Pulmonary artery endothelial cell (primary cell): ENCODE measurements at regions not wholly inside any gene's neighbourhood (a gene's known extent, or its start where the extent isn't known, plus 50 kb on each side); places are given as distances from the start of the nearest gene placed in this dataset.
A peak's percentile ranks its signal among the peaks of the same experiment; 100 is the strongest.

Experiments
- DNase-seq: peaks from one replicate; pipeline ENCODE4 v3.0.0-alpha.2; 2011; ENCODE audit warnings: low read depth, low spot score

DNA sequence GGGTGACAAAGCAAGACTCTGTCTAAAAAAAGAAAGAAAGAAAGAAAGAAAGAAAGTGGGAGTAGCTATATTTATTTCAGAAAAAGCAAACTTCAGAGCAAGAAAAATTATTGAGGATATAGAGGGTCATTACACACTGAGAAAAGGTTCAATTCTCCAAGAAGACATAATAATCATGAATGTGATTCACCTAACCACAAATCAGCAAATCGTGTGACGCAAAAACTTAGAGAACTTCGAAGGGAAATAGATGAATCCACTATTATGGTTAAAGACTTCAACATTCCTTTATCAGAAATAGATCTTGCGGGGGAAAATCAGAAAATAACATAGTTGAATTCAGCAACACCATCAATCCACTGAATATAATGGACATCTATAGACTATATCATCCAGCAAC, 219.3 kb upstream of the LDB2 start:
- DNase-seq = no peak

DNA sequence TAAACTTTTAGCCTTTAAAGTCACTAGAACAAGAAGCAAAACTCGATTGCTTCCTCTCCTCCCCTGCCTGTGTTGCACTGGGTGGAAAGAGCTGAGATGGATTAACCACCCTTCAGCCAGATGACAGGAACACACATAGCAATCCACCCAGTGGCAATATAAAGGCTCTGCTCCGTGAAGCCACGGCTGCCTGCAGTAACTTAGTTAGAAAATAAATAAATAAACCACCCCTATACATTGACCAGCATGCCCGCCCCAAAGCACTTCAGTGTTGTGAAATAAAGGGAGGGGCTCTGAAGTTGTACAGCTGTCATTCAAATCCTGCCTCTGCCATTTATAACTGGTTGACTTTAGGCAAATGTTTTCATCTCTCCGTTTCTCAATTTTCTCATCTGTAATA, 217.1 kb upstream of the LDB2 start:
- no peak for DNase-seq

DNA sequence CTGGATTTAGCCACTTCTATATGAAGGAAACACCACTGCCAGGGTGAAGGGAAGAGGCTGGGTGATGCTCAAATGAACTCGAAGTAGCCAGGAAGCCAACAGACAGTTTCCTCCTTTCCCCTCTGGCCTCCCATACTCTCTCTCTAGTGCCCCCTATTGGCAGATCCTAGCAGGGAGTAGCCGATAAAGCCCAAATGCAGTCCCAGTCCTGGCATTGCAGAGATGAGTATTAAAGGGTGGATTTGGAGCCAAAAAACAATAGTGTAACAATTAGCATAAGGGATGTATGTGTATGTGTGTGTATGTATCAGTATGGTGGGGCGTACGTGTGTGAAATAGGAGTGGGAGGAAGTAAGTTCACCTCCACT, 213.8 kb upstream of the LDB2 start:
- no peak for DNase-seq

DNA sequence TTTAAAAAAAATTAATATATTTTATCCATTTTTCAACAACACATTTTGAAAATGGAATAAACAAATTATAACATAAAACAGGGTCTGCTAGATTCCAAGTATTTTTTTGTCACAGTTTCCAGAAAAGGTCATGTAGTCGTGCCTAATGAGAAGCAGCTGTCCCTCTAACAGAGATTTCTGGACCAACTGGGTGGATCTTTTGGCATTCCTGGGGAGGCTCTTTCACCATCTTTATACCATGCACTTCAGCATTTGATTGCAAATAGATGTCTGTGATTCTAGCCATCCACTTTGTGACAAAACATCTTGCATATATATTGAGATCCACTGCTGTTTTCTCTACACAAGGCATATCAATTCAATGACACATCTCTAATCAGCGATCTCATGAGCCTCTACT, 210.7 kb upstream of the LDB2 start:
- no peak for DNase-seq

DNA sequence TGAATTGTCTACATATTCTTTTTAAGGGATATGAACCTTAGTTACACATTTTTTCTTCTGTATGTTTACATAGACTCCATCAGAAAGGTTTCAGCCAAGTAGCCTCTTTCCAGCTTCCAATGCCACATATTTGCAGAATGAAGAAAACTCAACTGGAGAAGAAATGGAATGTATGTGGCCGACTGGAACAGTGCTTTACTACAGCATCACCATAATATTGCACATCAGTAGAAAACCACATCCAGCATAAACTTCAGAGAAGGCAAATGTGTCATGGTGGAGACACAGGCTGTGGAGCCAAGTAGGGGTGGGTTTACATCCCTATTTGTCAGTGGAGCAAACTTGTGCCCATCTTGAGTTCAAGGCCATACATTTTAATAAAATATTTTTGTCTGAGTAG, 204.8 kb upstream of the LDB2 start:
- DNase-seq = no peak

DNA sequence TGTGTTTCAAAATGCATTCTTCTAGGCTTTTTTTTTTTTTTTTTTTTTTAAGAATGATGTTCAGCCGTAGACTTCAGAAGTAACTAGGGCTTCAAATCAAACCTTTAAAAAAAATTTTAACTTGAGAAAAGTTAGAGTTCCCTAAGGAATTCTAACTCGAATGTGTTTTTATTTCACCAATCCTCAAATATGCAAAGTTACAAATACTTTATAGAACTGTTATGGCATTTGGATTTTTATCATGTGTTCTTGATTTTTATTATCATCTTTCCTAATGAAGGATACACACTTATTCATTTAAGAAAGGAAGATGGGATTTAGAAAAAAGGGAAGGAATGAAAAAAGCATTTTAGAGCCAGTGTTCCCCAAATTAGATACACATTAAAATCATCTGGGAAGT, 200.6 kb upstream of the LDB2 start:
- no peak for DNase-seq

DNA sequence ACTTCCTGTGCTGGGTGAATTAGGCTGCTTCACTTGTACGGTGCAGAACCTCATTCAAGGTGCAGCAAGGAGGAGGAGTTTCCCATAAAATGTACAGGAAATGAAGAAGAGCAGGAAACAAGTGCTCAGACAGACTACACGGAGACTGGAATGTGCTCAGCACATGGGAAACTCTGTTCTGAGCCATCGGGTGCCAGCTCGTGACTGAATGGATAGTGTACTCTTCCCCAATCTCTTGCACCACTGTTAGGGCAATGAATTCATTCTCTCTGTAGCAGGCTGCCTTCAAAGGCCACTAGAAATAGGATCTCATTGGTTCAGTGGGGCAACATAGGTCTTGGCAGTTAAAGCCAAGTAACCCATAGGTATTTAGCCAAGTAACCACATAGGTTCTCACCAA, 200.0 kb upstream of the LDB2 start:
- DNase-seq = no peak

DNA sequence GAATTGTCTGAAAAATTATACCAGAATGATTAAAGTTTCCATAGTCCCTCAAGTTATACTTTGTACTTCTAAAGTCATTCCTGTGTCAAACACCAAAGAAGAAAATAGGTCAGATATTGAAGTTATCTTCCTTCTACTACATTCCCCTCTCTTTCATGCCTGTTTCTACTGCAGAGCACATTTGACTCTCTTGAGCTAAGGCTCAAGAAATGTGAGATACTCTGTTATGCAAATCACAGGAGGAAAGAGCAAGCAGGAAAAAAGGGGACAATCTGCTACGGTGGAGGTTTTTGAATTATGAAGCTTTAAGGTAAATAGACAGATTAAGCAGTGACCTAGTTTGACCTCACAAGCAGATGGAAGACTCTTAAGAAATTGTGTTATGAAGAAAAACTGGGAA, 198.9 kb upstream of the LDB2 start:
- DNase-seq = no peak

DNA sequence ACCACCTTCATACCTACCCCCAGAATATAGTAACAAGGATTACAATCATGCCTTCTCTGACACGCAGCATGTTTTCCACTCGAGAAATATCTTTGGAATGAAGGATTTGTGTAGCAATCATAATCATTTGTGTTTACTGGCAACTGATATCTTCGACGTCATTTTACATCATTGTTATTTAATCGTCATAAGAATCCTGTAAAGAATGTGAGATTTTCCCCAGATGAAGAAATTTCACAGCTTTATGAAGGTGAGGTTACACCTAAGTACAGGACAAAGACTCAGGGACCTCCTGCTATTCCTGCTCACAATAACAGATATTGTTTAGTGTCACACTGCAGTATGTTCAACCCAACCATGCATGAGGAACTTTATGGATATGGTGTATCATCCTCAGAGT, 198.2 kb upstream of the LDB2 start:
- DNase-seq = no peak

DNA sequence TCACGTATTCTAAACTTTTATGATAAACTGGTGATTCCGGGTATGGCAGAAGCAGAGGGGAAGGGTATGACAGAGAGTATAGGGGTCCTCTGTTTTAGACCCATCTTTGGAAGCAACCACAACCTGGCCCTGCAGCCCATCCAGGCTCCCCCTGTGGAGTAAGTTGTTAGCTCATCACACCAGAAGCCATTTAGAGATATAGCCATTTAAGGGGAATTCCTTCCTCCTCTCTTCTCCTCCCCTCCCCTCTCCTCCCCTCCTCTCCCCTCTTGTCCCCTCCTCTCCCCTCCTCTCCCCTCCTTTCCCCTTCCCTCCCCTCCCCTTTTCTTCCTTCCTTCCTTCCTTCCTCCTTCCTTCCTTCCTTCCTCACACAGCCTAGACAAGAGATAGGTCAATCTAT, 197.3 kb upstream of the LDB2 start:
- DNase-seq = no peak

DNA sequence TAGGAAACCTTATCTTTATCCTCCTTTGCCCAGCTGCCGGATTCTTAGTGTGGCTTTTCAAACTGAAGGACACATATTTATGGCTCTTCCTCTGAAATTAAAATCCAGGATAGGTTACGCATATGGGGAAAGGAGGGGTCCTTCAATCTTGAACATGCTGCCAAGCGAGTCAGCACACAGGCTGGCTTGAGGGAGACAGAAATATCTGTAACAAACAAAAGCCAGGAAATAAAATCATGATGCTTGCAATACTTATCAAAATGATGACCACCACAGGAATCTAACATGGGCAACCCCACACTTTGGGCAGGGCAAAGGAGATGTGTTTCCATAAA, 196.4 kb upstream of the LDB2 start:
- no peak for DNase-seq

DNA sequence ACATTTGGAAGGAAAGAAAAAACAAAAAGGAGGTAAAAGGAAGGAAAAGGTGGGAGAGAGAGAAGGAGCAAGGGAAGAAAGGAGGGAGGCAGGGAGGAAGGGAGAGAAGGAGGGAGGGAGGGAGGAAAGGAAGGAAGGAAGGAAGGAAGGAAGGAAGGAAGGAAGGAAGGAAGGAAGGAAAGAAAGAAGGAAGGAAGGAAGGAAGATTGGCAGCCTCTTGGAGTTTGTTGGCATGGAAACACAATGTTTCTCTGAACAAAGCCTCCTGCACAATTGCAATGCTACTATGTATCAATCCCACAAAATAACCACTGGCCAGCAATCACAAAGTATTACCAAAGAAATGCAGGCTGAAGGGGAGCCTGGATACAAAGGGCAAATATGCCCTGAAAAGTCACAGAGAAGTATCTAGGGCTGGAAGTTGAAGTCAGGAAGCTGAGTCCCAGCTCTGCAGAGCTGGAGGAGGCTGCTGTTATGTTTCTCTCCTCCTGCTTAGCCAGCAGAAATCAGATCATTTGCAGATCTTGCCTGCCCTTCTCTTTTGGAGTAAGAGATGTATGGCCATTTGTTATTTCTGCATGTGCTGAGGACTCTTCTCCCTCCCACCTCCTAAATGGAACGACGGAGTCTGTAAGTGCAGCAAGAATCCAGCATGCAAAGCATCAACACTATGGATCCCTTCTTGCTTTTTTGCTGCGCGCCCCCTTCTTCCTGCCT, 195.9 kb upstream of the LDB2 start:
- no peak for DNase-seq

DNA sequence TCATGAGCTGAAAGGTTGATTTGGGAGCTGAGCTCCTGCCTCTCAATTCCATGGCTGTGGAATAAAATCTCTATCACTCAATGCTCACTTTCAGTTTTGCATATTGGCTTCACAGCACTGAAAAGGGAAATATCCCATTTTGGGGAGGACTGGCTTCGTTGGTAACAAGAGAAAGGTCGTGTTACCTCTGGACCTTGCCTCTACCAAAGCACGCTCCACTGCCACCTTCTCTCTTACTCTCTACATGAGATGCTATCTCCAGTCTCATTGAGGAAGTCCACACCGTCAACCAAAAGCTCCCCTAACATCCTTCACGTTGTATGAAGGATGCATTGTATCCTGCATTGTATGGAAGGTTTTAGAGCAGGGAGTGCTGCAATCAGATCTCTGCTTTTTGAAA, 195.0 kb upstream of the LDB2 start:
- DNase-seq = no peak

DNA sequence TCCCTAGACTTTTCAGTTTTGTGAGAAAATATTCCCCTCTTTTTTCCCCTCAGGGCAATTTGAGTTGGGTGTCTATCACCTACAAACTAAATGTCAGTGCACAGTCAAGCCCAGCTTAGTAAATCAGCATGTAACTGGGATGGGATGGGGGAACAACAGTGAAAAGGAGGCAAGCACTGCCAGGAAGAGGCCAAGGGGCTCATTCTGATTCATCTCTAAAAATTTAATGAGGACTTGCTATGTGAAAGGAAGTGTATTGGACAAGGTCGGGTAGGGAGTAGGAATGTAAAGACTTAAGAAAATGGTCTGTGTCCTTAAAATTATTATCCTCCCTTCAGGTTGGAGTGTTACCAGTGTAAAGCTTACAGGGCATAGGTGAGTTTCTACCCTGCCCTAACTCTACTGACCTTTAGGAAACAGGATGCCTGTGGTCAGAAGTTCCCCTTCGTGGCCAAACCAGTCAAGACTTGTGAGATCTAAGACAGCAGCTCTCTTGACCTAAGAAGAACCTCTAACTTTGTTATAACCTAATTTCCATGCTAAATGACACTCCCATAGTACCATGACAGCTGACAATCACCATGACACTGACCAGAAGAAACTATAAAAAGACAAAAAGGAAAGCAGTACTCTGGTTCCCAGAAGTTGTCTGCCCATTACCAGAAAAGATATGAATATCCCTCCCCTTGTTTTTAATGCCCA, 194.4 kb upstream of the LDB2 start:
- no peak for DNase-seq

DNA sequence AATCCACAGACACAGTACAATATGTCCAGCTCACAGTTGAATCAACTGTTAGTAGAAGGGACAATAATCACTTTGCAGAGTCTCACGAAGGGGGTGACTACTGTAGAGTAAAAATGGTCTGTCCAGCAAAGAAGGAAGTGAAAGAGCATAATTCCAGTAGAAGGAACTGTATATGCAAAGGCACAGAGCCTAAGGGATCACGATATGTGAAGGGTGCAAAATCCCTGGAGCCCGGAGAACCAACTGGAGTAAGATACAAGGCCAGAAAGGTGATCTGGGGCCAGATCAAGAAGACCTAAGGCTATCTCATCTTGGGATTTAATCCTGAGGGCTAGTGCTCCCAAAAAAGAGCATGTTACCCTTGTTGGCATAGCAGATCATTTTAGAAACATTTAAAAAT, 192.7 kb upstream of the LDB2 start:
- DNase-seq = no peak

DNA sequence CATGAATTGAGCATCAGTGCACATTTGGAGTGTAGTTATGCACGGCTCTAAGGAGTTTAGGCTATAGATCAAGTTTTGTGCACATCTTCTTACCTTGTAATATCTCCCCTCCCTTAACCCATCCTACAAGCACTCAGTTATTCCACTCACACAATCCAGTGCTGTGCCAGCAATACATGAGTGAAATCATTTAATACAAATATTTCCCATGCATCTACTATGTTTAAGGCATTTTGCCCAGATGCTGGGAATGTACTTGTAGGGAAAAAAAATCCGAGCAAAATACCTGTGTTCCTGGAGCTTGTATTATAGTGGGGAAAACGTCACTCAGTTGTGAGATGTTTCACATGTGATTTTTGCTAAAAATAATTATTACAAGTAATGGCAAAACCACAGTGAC, 191.6 kb upstream of the LDB2 start:
- DNase-seq = no peak

DNA sequence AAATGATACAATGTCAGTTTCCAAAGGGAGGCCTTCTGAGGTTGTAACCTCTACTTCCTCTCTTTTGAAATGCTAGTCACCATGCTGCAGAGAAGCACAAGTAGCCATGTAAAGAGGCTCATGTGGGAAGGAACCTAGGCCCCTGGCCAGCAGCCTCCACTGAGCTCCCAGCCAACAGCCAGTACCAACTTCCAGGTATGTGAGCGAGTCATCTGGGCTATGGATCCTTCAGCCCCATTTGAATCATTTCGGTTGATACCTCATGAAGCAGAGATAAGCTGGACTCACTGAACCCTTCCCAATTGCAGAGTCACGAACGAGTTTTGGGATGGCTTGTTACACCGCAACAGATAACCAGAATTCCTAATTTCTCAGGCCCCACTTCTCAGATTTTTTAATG, 187.0 kb upstream of the LDB2 start:
- DNase-seq = no peak

DNA sequence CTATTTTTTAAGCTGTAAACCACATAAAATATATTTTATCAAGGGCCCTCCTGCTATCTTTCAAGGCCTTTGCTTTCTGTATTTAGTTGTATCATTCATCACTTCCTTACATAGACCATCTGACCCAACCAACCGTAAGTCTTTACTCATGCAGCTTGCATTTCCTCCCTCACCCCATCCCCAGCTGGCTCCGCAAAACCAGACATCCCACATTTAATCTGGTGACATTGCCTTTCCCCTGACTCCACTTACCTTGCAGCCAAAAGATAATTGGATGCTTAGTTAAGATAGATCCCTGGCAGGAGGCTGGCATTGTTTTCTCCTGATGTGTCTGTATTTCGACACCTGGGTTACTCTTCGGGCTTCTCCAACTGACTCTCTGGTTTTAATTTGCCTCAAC, 183.7 kb upstream of the LDB2 start:
- no peak for DNase-seq

DNA sequence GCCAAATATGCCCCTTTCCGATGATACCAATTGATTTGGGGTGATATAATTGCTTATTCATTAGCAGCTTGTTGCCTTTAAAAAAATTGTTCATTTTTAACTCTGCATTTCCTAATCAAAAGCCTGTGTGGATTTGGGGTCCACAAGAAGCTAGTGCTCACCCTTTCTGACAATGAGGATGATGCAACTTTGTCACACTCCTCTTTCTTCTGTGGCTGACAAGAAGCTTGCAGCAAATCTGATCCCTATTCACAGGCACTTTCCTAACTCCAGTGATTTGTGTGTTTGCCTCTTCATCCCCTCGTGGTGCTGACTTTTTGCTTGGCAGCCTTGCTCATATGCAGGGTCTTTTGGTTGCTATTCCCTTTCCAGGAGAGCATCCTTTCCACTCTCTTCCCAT, 182.7 kb upstream of the LDB2 start:
- DNase-seq = no peak

DNA sequence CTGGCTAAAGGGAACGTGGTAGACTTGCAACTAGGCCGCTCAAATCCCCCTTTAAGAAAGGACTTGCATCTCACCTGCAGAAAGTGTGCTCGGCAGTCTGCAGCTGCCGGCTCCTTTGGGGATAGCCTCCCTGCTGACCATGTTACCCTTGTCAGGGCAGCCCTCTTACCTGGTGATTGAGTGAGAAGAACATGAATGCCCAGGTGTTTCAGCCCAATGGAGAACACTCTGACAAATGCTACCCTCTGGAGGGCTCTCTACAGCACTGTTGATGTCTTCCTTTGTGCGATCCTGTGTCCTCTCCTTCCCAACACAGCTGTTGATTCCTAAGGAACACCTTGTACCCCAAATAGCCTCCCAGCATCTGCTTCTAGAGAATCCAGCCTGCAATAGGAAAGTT, 178.7 kb upstream of the LDB2 start:
- DNase-seq = no peak

DNA sequence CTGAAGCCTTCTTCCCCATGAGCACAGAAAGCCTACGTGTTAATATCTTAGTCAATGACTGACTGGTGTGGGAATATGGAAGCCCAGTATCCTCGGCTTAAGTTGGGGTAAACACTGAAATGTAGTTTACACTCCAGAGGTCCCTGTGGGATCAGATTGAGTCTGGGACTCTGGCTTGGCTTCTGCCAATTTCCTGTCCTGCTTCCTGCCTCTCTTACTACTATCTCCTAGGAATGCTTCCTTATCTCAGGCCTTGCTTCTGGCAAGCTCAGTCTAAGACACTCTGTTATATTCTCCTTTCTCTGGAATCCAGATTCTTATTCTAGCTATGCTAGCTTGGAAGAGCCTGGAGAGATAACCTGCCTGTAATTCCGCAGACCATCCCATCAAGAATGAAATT, 174.0 kb upstream of the LDB2 start:
- no peak for DNase-seq

DNA sequence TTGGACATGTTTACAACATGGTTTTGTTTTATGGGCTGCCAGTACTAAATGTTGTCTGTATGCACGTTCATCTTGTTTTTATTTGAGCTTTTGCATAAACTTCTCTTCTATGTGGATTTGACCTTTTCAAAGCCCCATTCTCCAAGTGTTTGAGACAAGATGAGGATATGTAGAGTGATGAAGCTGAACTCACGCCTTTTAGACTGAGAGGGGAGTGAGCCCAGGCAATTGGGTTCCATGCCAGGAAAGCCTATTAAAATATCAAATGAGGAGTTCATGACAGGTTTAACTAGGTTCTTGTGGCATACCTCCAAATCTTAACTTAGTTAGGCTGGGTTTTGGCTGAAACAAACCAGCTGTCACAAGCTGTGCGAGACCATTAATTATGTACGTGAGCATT, 170.4 kb upstream of the LDB2 start:
- no peak for DNase-seq

DNA sequence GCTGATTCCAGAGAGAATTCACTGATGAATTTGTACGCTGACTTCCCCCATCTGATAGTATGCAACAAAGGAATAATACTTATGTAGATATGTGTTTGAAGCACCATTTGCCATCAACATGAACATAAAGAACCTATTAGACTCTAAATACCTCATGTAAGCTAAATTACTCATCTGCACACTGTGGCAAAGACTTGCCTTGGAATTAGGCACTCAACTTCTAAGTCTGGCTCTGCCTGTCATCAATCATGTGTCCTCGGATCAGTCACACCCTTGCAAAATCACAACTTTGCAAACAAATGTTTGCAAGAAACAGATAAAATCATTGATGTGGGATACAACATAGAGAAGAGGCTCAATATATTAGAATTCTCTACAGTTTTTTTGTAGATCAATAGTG, 169.9 kb upstream of the LDB2 start:
- DNase-seq = no peak

DNA sequence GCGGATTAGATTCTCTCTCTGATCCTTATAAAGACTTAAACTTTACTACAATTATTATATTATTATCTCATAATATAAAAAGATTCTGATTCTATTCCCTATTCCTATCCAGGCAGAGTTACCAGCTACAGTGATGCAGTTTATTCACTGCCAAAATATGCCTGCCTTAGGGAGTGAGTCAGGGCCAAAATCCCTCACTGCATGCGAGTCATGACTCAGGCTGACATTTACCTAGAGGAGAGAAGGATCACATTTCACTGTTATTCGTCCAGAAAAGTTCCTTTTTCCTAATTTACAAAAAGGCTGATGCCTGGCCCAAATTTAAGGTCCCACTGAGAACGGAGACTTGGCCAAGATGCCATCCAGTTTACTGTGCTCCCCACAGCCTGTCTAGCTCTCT, 168.5 kb upstream of the LDB2 start:
- peak; percentile 7 for DNase-seq
